GM18508 (cell line): ENCODE measurements at regions not wholly inside any gene's neighbourhood (a gene's known extent, or its start where the extent isn't known, plus 50 kb on each side); places are given as distances from the start of the nearest gene placed in this dataset.

ENCODE experiments used
- ATAC-seq: cut with Tn5 transposase; IDR thresholded peaks from one replicate; pipeline ENCODE4 v1.9.1; 2021; ENCODE audit warnings: moderate number of reproducible peaks; ENCODE audit not compliant: insufficient read depth, unreplicated experiment

DNA sequence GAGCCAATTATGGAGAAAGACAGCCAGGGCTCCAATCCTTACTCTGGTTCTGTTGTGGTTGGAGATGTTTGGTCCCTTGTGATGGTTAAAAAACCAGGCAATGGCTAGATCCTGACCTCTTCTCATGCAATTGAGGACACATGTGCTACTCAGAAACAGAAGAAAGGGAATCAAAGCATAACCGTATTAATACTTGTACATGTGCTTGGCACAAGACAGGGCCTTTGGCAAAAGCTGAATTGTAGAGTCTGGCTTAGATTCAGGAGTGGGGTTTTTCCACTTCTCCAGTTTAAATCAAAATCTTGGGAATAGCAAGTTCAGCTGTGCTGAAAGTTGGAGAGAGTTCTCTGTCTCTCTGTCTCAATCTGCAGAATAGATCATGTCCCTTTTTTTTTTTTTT, 80.1 kb upstream of the E2F8 start:
- no peak for ATAC-seq

- ATAC-seq, result no peak
Observed at GRCh38 chr11:19316434-19316833, 75.7 kb upstream of the E2F8 start.

DNA sequence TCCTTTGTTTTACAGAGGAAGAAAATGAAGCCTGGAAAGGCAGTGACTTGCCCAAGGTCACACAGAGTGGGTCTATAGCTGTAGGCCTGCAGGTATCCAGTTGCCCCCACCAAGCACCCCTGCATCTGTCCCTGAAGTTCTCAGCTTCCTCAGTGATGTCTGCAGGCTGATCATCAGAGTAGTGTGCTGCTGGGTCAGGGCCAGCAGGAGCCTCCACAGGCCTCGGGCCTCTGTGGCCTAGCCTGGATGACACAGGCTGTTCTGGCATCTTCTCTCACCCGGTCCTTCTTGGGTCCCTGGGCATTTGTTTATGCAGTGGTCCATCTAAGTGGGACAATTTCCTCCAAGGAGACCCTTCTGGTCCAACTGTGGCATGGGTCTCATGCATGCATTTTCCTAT, 74.8 kb upstream of the E2F8 start:
- no peak for ATAC-seq

DNA sequence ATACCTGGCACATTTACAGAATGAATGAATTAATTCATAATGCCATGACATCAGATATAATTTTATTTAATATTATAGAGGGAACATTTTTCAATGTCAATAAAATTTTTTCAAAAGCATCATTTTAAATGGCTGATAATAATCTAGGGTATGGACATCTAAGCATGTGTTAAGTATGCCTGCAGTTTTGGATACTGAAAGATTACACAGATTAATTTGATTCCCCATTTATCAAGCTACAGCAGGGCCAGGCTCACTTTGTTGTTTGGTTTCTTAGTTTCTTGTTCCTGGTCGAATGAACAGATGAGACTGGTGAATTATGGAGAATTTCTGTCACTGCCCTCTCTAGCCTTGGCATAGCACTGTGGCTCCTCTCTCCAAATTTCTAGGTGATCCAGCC, 72.4 kb upstream of the E2F8 start:
- ATAC-seq, result no peak

GRCh38 chr11:19311308-19312030, 70.7 kb upstream of the E2F8 start:
- ATAC-seq, result peak; percentile 44

DNA sequence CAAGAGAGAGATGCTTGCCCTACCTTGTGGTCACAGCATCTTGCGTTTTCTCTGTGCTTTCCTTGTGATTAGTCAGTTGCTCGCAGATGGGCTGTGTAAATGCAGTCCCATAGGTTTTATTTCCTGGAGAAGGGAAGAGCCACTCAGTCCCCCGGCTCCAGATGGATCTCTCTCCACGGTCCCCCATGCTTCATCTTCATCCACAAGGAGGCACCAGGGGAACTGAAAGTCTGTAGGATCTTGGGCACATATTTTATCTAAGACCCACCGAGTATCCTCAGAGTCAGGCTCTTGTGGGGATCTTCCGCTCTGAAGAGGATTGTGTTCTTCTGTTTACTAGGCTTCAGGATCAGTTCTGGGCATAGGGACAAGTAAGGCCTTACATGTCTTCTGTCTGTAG, 66.8 kb upstream of the E2F8 start:
- no peak for ATAC-seq

GRCh38 chr11:19306179-19306944, 65.6 kb upstream of the E2F8 start:
- no peak for ATAC-seq

GRCh38 chr11:19301361-19301760, 60.6 kb upstream of the E2F8 start:
- no peak for ATAC-seq

- ATAC-seq, result no peak
Observed at GRCh38 chr11:19294444-19294843, 53.7 kb upstream of the E2F8 start.

DNA sequence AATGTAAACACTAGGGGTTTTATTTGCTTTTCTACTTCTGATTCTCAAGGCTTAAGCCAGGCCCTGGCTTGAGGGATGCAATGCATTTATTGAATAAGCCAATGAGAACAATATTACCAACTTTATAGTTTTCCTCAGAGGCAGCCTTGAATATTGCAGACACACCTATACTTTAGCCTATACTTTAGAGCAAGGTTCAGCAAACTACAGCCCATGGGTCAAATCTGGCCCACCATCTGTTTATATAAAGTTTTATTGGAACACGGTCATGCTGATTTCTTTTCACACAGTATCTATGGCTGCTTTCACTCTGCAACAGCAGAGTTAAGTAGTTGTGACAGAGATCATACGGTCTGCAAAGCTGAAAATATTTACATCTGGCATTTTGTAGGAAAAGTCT, 50.3 kb upstream of the E2F8 start:
- no peak for ATAC-seq
